Endodermal cell (in vitro differentiated cells): ENCODE measurements at regions not wholly inside any gene's neighbourhood (a gene's known extent, or its start where the extent isn't known, plus 50 kb on each side); places are given as distances from the start of the nearest gene placed in this dataset.

Experiments
- DNase-seq: peaks from one replicate; pipeline ENCODE4 v3.0.0-alpha.2; 2017
- H3K27ac ChIP-seq: 2 replicates; pipeline ENCODE4 v1.5.1; 2013; ENCODE audit warnings: mild to moderate bottlenecking, low read depth, low read length, moderate library complexity
- H3K27me3 ChIP-seq: 2 replicates; pipeline ENCODE4 v1.6.1; 2013; ENCODE audit warnings: mild to moderate bottlenecking, low read length, moderate library complexity; ENCODE audit not compliant: insufficient read depth, control insufficient read depth, poor library complexity, severe bottlenecking
- H3K36me3 ChIP-seq: 2 replicates; pipeline ENCODE4 v1.7.0; 2013; ENCODE audit warnings: mild to moderate bottlenecking, low read length, moderate library complexity; ENCODE audit not compliant: control insufficient read depth, insufficient read depth
- H3K4me1 ChIP-seq: one replicate; pipeline ENCODE4 v1.7.0; 2013; ENCODE audit warnings: low read length; ENCODE audit not compliant: control insufficient read depth, insufficient read depth
- H3K4me3 ChIP-seq: 2 replicates; pipeline ENCODE4 v1.5.1; 2013; ENCODE audit warnings: mild to moderate bottlenecking, low read length, moderate library complexity
- H3K9ac ChIP-seq: 2 replicates; pipeline ENCODE4 v1.6.1; 2013; ENCODE audit warnings: mild to moderate bottlenecking, low read length, moderate library complexity; ENCODE audit not compliant: poor library complexity, severe bottlenecking; ENCODE audit errors: extremely low read depth
- H3K9me3 ChIP-seq: 2 replicates; pipeline ENCODE4 v1.6.1; 2013; ENCODE audit warnings: mild to moderate bottlenecking, low read length, moderate library complexity; ENCODE audit not compliant: control insufficient read depth
- H3K27ac Mint-ChIP-seq: 2 replicates; pipeline ENCODE4 v1.8.0; 2020; ENCODE audit warnings: mixed read lengths
- H3K27me3 Mint-ChIP-seq: 2 replicates; pipeline ENCODE4 v1.8.0; 2021; ENCODE audit warnings: mild to moderate bottlenecking, mixed read lengths; ENCODE audit not compliant: insufficient read depth
- H3K36me3 Mint-ChIP-seq: 2 replicates; pipeline ENCODE4 v1.8.0; 2020; ENCODE audit warnings: low read depth, mixed read lengths
- H3K4me1 Mint-ChIP-seq: 2 replicates; pipeline ENCODE4 v1.8.0; 2020; ENCODE audit warnings: mixed read lengths
- H3K4me3 Mint-ChIP-seq: 2 replicates; pipeline ENCODE4 v1.8.0; 2020; ENCODE audit warnings: mild to moderate bottlenecking, moderate library complexity, mixed read lengths
- H3K9me3 Mint-ChIP-seq: 2 replicates; pipeline ENCODE4 v1.8.0; 2020; ENCODE audit warnings: mild to moderate bottlenecking, mixed read lengths
- CTCF ChIP-seq: fragments of 200-600 bp; sonication (generic); conservative IDR thresholded peaks from 2 replicates; pipeline ENCODE4 v1.5.0; 2021; ENCODE audit warnings: antibody characterized with exemption, mild to moderate bottlenecking
- WGBS, 2 experiments: methylation state at CpG; one replicate each; pipeline versions ENCODE4 v1.1.5 to v1.1.7; 2013; ENCODE audit warnings: missing lambda C conversion rate in 2 of 2, mixed read lengths in 1 of 2; ENCODE audit not compliant: insufficient coverage in 1 of 2, insufficient read length in 1 of 2; 5-methylcytosine and 5-hydroxymethylcytosine counted together

GRCh38 chr18:68441241-68441640 lies 273.7 kb downstream of the TMX3 start:
- Mint-ChIP-seq H3K27ac (no peak overlapping the region), H3K4me3 (no peak overlapping the region), H3K4me1 (peaks cover 9% of the 10 kb centered on the region), H3K27me3 (no peaks in the 10 kb centered on the region), H3K9me3 (peaks cover 6% of the 10 kb centered on the region), H3K36me3 (peaks cover 5% of the 10 kb centered on the region)
- TF ChIP-seq CTCF = no peak
- H3K27me3 ChIP-seq = no peaks in the 10 kb centered on the region
- H3K36me3 ChIP-seq = no peaks in the 10 kb centered on the region
- WGBS, 2 experiments = 88 to 96% methylated on average over 2 to 3 of the region's 3 CpGs
- H3K9me3 ChIP-seq = peaks cover 11% of the 10 kb centered on the region
- no peak overlapping the region for H3K9ac ChIP-seq
- no peak for DNase-seq
- no peak overlapping the region for H3K4me3 ChIP-seq
- H3K27ac ChIP-seq = no peak overlapping the region
- no peaks in the 10 kb centered on the region for H3K4me1 ChIP-seq

- Mint-ChIP-seq H3K27me3 (no peaks in the 10 kb centered on the region), H3K36me3 (peaks cover 5% of the 10 kb centered on the region), H3K27ac (no peak overlapping the region), H3K4me1 (peaks cover 7% of the 10 kb centered on the region), H3K4me3 (no peak overlapping the region), H3K9me3 (peaks cover 6% of the 10 kb centered on the region)
- Histone ChIP-seq H3K4me3 (no peak overlapping the region), H3K36me3 (no peaks in the 10 kb centered on the region), H3K9me3 (peaks cover 11% of the 10 kb centered on the region), H3K9ac (no peak overlapping the region), H3K27me3 (no peaks in the 10 kb centered on the region), H3K27ac (no peak overlapping the region), H3K4me1 (no peaks in the 10 kb centered on the region)
- WGBS, 2 experiments = 83 to 87% methylated on average over 5 to 6 of the region's 6 CpGs
- no peak for TF ChIP-seq CTCF
- no peak for DNase-seq
Observed at GRCh38 chr18:68440433-68440832, 274.5 kb downstream of the TMX3 start.

GRCh38 chr18:68439642-68440041 lies 275.3 kb downstream of the TMX3 start:
- no peak for TF ChIP-seq CTCF
- DNase-seq = no peak
- H3K4me3 ChIP-seq = no peak overlapping the region
- Mint-ChIP-seq H3K4me3 (no peak overlapping the region), H3K9me3 (peaks cover 6% of the 10 kb centered on the region), H3K27ac (no peak overlapping the region), H3K4me1 (peaks cover 7% of the 10 kb centered on the region), H3K27me3 (no peaks in the 10 kb centered on the region), H3K36me3 (peaks cover 5% of the 10 kb centered on the region)
- H3K36me3 ChIP-seq = no peaks in the 10 kb centered on the region
- WGBS, 2 experiments = 84 to 89% methylated on average over 4 of the region's 4 CpGs
- no peaks in the 10 kb centered on the region for H3K27me3 ChIP-seq
- H3K9me3 ChIP-seq = peaks cover 11% of the 10 kb centered on the region
- no peak overlapping the region for H3K9ac ChIP-seq
- no peak overlapping the region for H3K27ac ChIP-seq
- no peaks in the 10 kb centered on the region for H3K4me1 ChIP-seq
